AG04450 (cell line): ENCODE measurements at regions not wholly inside any gene's neighbourhood (a gene's known extent, or its start where the extent isn't known, plus 50 kb on each side); places are given as distances from the start of the nearest gene placed in this dataset.

Source experiments
- CTCF ChIA-PET: fragments of 300-600, 350-600 bp; formaldehyde crosslinking; extraction: SDS; loops from one replicate; lab custom pipeline; 2022; ENCODE audit warnings: antibody characterized with exemption, inconsistent platforms; lab: Charles Lee
- POLR2A ChIA-PET: fragments of 350-600 bp; formaldehyde crosslinking; extraction: SDS; loops from one replicate; lab custom pipeline; 2021; ENCODE audit warnings: antibody characterized with exemption, inconsistent platforms; lab: Yijun Ruan, JAX
- DNase-seq: peaks from one replicate; pipeline ENCODE4 v3.0.0-alpha.2; 2011; ENCODE audit warnings: low read depth, low spot score
- H3K27ac ChIP-seq: one replicate; pipeline ENCODE4 v1.5.1; 2012; ENCODE audit warnings: low read depth, low read length, control low read depth
- H3K27me3 ChIP-seq: one replicate; pipeline ENCODE4 v1.6.0; 2012; ENCODE audit warnings: low read length; ENCODE audit not compliant: control insufficient read depth, insufficient read depth
- H3K4me3 ChIP-seq: 2 replicates; pipeline ENCODE4 v1.5.1; 2011; ENCODE audit warnings: mild to moderate bottlenecking, low read depth, low read length, control low read depth
- H3K9me3 ChIP-seq: 2 replicates; pipeline ENCODE4 v1.5.1; 2012; ENCODE audit warnings: low read length; ENCODE audit not compliant: control insufficient read depth, insufficient read depth
- TF ChIP-seq, protein P1 (sequence below): IDR thresholded peaks from 2 replicates; pipeline ENCODE4 v1.5.1; 2011; ENCODE audit warnings: low read depth, low read length, control low read depth, inconsistent platforms

DNA sequence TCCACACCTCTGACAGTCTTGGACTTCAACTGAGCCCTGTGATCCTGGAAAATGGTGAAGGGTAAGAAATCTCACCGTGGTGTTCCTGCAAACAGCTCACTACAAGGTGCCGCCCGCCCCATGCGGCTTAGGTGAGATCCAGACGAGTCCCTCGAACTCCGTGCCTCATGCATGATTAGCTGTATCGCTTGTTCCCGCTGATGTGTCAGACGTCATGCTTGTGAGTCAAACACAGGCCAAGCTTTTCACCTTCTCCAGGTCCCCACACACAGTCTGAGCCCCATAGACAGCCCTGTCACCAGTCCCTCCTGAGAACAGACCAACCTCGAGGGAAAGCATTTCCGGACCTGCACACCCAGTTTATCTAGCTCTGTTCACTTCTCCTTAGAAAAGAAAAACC is 740.5 kb downstream of the GALR1 start:
- H3K27me3 ChIP-seq = no peaks in the 10 kb centered on the region
- DNase-seq = no peak
- H3K27ac ChIP-seq = no peak overlapping the region
- TF ChIP-seq, protein P1, sequence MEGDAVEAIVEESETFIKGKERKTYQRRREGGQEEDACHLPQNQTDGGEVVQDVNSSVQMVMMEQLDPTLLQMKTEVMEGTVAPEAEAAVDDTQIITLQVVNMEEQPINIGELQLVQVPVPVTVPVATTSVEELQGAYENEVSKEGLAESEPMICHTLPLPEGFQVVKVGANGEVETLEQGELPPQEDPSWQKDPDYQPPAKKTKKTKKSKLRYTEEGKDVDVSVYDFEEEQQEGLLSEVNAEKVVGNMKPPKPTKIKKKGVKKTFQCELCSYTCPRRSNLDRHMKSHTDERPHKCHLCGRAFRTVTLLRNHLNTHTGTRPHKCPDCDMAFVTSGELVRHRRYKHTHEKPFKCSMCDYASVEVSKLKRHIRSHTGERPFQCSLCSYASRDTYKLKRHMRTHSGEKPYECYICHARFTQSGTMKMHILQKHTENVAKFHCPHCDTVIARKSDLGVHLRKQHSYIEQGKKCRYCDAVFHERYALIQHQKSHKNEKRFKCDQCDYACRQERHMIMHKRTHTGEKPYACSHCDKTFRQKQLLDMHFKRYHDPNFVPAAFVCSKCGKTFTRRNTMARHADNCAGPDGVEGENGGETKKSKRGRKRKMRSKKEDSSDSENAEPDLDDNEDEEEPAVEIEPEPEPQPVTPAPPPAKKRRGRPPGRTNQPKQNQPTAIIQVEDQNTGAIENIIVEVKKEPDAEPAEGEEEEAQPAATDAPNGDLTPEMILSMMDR = no peak
- H3K9me3 ChIP-seq = peaks cover 51% of the 10 kb centered on the region
- H3K4me3 ChIP-seq = no peak overlapping the region
- ChIA-PET CTCF (no interaction called here), POLR2A (no interaction called here)

DNA sequence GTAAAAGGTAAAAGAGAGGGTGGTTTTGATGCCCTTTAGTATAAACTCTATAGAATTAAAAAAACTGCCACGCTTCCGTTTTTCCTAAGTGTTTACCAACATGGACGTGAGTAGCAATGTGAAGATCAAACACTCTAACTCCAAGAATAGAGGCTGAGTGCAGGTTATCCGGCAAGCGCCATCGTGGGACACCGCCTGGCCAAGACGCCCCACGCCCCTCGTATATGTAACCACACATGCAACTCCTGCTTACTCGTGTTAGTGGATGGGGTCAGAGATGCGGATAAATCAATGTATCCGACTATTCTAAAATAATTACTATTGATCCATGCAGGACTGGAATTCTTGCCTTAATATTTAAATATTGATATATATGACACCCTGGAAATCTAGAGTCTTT is 741.3 kb downstream of the GALR1 start:
- POLR2A ChIA-PET = no interaction called here
- Histone ChIP-seq H3K27me3 (no peaks in the 10 kb centered on the region), H3K4me3 (no peak overlapping the region), H3K27ac (no peak overlapping the region), H3K9me3 (peaks cover 56% of the 10 kb centered on the region)
- no peak for DNase-seq
- TF ChIP-seq, protein P1 = no peak
- CTCF ChIA-PET = no interaction called here

DNA sequence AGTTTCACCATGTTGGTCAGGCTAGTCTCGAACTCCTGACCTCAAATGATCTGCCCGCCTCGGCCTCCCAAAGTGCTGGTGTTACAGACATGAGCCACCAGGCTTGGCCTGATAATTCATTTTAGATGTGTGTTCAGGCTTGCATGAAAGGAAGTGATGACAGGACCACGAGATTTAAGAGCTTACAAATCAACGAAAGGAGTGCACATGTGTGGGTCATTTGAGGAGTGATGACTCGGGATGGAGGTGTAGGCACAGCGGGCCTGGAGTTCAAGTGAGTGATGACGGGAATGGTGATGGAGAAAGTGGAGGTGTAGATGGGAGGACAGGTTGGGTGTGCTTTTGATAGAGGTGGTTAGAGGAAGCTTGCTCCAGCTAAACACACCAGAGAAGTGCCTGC is 742.4 kb downstream of the GALR1 start:
- H3K4me3 ChIP-seq = no peak overlapping the region
- DNase-seq = no peak
- no peaks in the 10 kb centered on the region for H3K27me3 ChIP-seq
- no peak overlapping the region for H3K27ac ChIP-seq
- ChIA-PET POLR2A (no interaction called here), CTCF (no interaction called here)
- TF ChIP-seq, protein P1 = no peak
- peaks cover 51% of the 10 kb centered on the region for H3K9me3 ChIP-seq

DNA sequence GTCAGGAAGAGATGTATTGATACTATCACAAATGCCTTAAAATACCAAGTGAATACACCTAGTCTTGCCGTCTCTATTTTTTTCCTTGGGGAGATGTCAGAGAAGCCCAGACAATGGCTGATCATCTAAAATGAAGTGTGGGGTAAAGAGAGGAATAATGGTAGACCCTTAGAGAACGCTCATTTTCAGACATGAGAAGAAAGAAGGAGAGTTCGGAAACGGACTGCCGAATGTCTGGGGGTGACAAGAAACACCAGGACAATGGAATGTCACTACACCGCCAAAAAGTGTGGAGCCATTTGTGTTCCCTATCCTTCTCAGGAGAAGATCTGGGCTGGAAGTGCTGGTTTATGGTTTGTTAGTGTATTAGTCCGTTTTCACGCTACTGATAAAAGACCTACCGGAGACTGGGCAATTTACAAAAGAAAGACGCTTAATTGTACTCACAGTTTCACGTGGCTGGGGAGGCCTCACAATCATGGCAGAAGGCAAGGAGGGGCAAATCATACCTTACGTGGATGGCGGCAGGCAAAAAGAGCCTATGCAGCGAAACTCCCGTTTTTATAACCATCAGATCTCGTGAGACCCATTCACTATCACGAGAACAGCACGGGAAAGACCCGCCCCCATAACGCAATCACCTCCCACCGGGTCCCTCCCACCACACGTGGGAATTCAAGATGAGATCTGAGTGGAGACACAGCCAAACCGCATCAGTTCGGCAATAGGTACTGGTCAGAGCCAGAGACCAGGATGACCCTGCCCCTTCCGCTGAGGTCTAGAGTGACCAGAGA is 743.7 kb downstream of the GALR1 start:
- H3K9me3 ChIP-seq = peaks cover 41% of the 10 kb centered on the region
- H3K27ac ChIP-seq = no peak overlapping the region
- TF ChIP-seq, protein P1 = no peak
- ChIA-PET POLR2A (no interaction called here), CTCF (no interaction called here)
- no peak overlapping the region for H3K4me3 ChIP-seq
- no peaks in the 10 kb centered on the region for H3K27me3 ChIP-seq
- DNase-seq = no peak

DNA sequence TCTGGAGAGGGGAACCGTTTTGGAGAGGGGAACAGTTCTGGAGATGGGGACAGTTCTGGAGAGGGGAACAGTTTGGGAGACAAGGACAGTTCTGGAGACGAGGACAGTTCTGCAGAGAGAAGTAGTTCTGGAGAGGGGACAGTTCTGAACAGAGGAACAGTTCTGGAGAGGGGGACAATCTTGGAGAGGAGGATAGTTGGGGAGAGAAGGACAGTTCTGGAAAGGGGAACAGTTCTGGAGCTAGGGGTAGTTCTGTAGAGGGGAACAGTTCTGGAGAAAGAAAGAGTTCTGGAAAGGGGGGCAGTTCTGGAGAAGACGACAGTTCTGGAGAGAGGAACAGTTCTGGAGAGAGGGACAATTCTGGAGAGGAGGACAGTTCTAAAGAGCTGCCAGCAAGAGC is 745.9 kb downstream of the GALR1 start:
- H3K27ac ChIP-seq = no peak overlapping the region
- ChIA-PET CTCF (no interaction called here), POLR2A (no interaction called here)
- TF ChIP-seq, protein P1 = no peak
- H3K4me3 ChIP-seq = no peak overlapping the region
- DNase-seq = no peak
- H3K27me3 ChIP-seq = no peaks in the 10 kb centered on the region
- H3K9me3 ChIP-seq = peaks cover 37% of the 10 kb centered on the region
